Smooth muscle cell (in vitro differentiated cells): ENCODE measurements at regions not wholly inside any gene's neighbourhood (a gene's known extent, or its start where the extent isn't known, plus 50 kb on each side); places are given as distances from the start of the nearest gene placed in this dataset.

Experiments used
- DNase-seq: peaks from one replicate; lab custom pipeline; 2025; ENCODE audit not compliant: unreplicated experiment; lab: John Stamatoyannopoulos, UW
- H2AFZ ChIP-seq: fragments of 200-600 bp; sonication (generic); 2 replicates; pipeline ENCODE4 v1.6.0; 2016; ENCODE audit warnings: antibody characterized with exemption, low read depth, mild to moderate bottlenecking
- H3F3A ChIP-seq: fragments of 200-600 bp; sonication (generic); 2 replicates; pipeline ENCODE4 v1.6.0; 2017; ENCODE audit warnings: antibody characterized with exemption, low read depth
- H3K27ac ChIP-seq: fragments of 200-600 bp; sonication (generic); 2 replicates; pipeline ENCODE4 v1.5.1; 2016; ENCODE audit warnings: low read depth, mild to moderate bottlenecking
- H3K27me3 ChIP-seq: fragments of 200-600 bp; sonication (generic); 2 replicates; pipeline ENCODE4 v1.6.1; 2016; ENCODE audit warnings: low read depth, mild to moderate bottlenecking
- H3K36me3 ChIP-seq: fragments of 200-600 bp; sonication (generic); 2 replicates; pipeline ENCODE4 v1.5.1; 2016; ENCODE audit warnings: low read depth
- H3K4me1 ChIP-seq: fragments of 200-600 bp; sonication (generic); 2 replicates; pipeline ENCODE4 v1.5.1; 2016; ENCODE audit warnings: low read depth
- H3K4me2 ChIP-seq: fragments of 200-600 bp; sonication (generic); 2 replicates; pipeline ENCODE4 v1.6.0; 2016; ENCODE audit warnings: mild to moderate bottlenecking
- H3K4me3 ChIP-seq: fragments of 200-600 bp; sonication (generic); 2 replicates; pipeline ENCODE4 v1.5.1; 2016; ENCODE audit warnings: mild to moderate bottlenecking
- H3K79me2 ChIP-seq: fragments of 200-600 bp; sonication (generic); 2 replicates; pipeline ENCODE4 v1.6.0; 2016; ENCODE audit warnings: low read depth, mild to moderate bottlenecking
- H3K9ac ChIP-seq: fragments of 200-600 bp; sonication (generic); 2 replicates; pipeline ENCODE4 v1.6.0; 2016; ENCODE audit warnings: low read depth
- H3K9me3 ChIP-seq: fragments of 200-600 bp; sonication (generic); replicated peaks from 2 replicates; pipeline ENCODE4 v1.5.1; 2016; ENCODE audit warnings: low read depth
- H4K20me1 ChIP-seq: fragments of 200-600 bp; sonication (generic); 2 replicates; pipeline ENCODE4 v1.6.0; 2016; ENCODE audit warnings: low read depth
- CTCF ChIP-seq: fragments of 200-600 bp; sonication (generic); IDR thresholded peaks from 2 replicates; pipeline ENCODE4 v1.5.1; 2017; ENCODE audit warnings: borderline replicate concordance, mild to moderate bottlenecking, antibody characterized with exemption; ENCODE audit not compliant: insufficient read depth, poor library complexity, severe bottlenecking
- WGBS: methylation state at CpG from one replicate; pipeline ENCODE4 v1.1.7; 2016; ENCODE audit warnings: low lambda C conversion rate; 5-methylcytosine and 5-hydroxymethylcytosine counted together

GRCh38 chr13:100913143-100913542, 238.5 kb upstream of the TMTC4 start:
- H3K9me3 ChIP-seq, result no peaks in the 10 kb centered on the region
- no peak overlapping the region for H3K4me2 ChIP-seq
- H2AFZ ChIP-seq, result no peak overlapping the region
- H3K4me1 ChIP-seq, result no peaks in the 10 kb centered on the region
- no peak for TF ChIP-seq CTCF
- H3K4me3 ChIP-seq, result no peak overlapping the region
- H3K27me3 ChIP-seq, result peaks cover 6% of the 10 kb centered on the region
- no peak overlapping the region for H3K27ac ChIP-seq
- no peaks in the 10 kb centered on the region for H3F3A ChIP-seq
- no peaks in the 10 kb centered on the region for H3K79me2 ChIP-seq
- H4K20me1 ChIP-seq, result no peaks in the 10 kb centered on the region
- no peak overlapping the region for H3K9ac ChIP-seq
- WGBS, result 81% methylated on average over 6 of the region's 6 CpGs
- DNase-seq, result no peak
- H3K36me3 ChIP-seq, result no peaks in the 10 kb centered on the region

GRCh38 chr13:100904293-100904976, 229.8 kb upstream of the TMTC4 start:
- no peak for TF ChIP-seq CTCF
- no peaks in the 10 kb centered on the region for H3F3A ChIP-seq
- no peak overlapping the region for H3K9ac ChIP-seq
- no peak overlapping the region for H3K4me2 ChIP-seq
- no peaks in the 10 kb centered on the region for H3K9me3 ChIP-seq
- H3K4me1 ChIP-seq, result no peaks in the 10 kb centered on the region
- H4K20me1 ChIP-seq, result no peaks in the 10 kb centered on the region
- DNase-seq, result no peak
- H3K36me3 ChIP-seq, result no peaks in the 10 kb centered on the region
- H2AFZ ChIP-seq, result no peak overlapping the region
- H3K27me3 ChIP-seq, result no peaks in the 10 kb centered on the region
- H3K4me3 ChIP-seq, result no peak overlapping the region
- 65% methylated on average over 3 of the region's 3 CpGs for WGBS
- no peaks in the 10 kb centered on the region for H3K79me2 ChIP-seq
- no peak overlapping the region for H3K27ac ChIP-seq

- no peaks in the 10 kb centered on the region for H3K36me3 ChIP-seq
- WGBS, result 69% methylated on average over 5 of the region's 5 CpGs
These were observed 225.2 kb upstream of the TMTC4 start for GRCh38 chr13:100899720-100900316.

More at GRCh38 chr13:100899720-100900316, 225.2 kb upstream of the TMTC4 start:
- Histone ChIP-seq H3F3A (no peaks in the 10 kb centered on the region), H4K20me1 (no peaks in the 10 kb centered on the region), H2AFZ (no peak overlapping the region), H3K4me3 (no peak overlapping the region), H3K79me2 (no peaks in the 10 kb centered on the region), H3K4me2 (no peak overlapping the region), H3K27ac (no peak overlapping the region), H3K9ac (no peak overlapping the region), H3K9me3 (no peaks in the 10 kb centered on the region), H3K4me1 (no peaks in the 10 kb centered on the region), H3K27me3 (no peaks in the 10 kb centered on the region)
- no peak for DNase-seq
- no peak for TF ChIP-seq CTCF
